OCI-LY7 (cell line): ENCODE measurements at regions not wholly inside any gene's neighbourhood (a gene's known extent, or its start where the extent isn't known, plus 50 kb on each side); places are given as distances from the start of the nearest gene placed in this dataset.

ENCODE experiments used
- BruUV-seq: library from RNA; stranded (reverse); fragments of 400-500 nt; replicated peaks from 2 replicates; lab custom pipeline; 2021; lab: Mats Ljungman, UMichigan
- CTCF ChIA-PET: fragments of 300-600 bp; sonication (Branson Sonifier 250); formaldehyde crosslinking; loops from one replicate; lab custom pipeline; 2022; ENCODE audit warnings: antibody characterized with exemption; ENCODE audit not compliant: unreplicated experiment; lab: Charles Lee
- POLR2A ChIA-PET: fragments of 300-600 bp; sonication (Branson Sonifier 250); formaldehyde crosslinking; loops from one replicate; lab custom pipeline; 2022; ENCODE audit warnings: antibody characterized with exemption; lab: Charles Lee
- DNase-seq: peaks from one replicate; pipeline ENCODE4 v3.0.0-alpha.2; 2015; ENCODE audit warnings: low spot score
- H2AFZ ChIP-seq: fragments of 200-600 bp; sonication (generic), shearing (Covaris generic); 2 replicates; pipeline ENCODE4 v1.6.1; 2014; ENCODE audit warnings: mild to moderate bottlenecking, antibody characterized with exemption, low read length, moderate library complexity
- H3K27ac ChIP-seq: fragments of 200-600 bp; sonication (generic); 2 replicates; pipeline ENCODE4 v1.5.1; 2014; ENCODE audit warnings: mixed run types, low read depth, mild to moderate bottlenecking, moderate library complexity, low read length, inconsistent platforms; ENCODE audit not compliant: poor library complexity, severe bottlenecking
- H3K36me3 ChIP-seq: fragments of 200-600 bp; sonication (generic); 2 replicates; pipeline ENCODE4 v1.6.1; 2014; ENCODE audit warnings: mild to moderate bottlenecking, antibody characterized with exemption, low read length, moderate library complexity, mixed read lengths; ENCODE audit not compliant: insufficient read depth
- H3K4me1 ChIP-seq: fragments of 200-600 bp; sonication (generic); 2 replicates; pipeline ENCODE4 v1.5.1; 2014; ENCODE audit warnings: mild to moderate bottlenecking, low read length; ENCODE audit not compliant: insufficient read depth, poor library complexity, severe bottlenecking
- H3K4me2 ChIP-seq: fragments of 200-600 bp; sonication (generic); 2 replicates; pipeline ENCODE4 v1.6.1; 2014; ENCODE audit warnings: mild to moderate bottlenecking, low read length
- H3K4me3 ChIP-seq: fragments of 200-600 bp; sonication (generic); 2 replicates; pipeline ENCODE4 v1.5.1; 2014; ENCODE audit warnings: mild to moderate bottlenecking, low read depth, low read length; ENCODE audit not compliant: poor library complexity, severe bottlenecking
- H3K79me2 ChIP-seq: fragments of 200-600 bp; sonication (generic); 2 replicates; pipeline ENCODE4 v1.6.1; 2016; ENCODE audit warnings: low read depth, mild to moderate bottlenecking, low read length, moderate library complexity, mixed read lengths; ENCODE audit not compliant: insufficient read depth
- H3K9me2 ChIP-seq: fragments of 200-600 bp; sonication (generic); 2 replicates; pipeline ENCODE4 v1.6.1; 2016; ENCODE audit warnings: mild to moderate bottlenecking, low read length, mixed read lengths; ENCODE audit not compliant: insufficient read depth
- H3K9me3 ChIP-seq: fragments of 200-600 bp; sonication (generic); 2 replicates; pipeline ENCODE4 v1.6.1; 2014; ENCODE audit warnings: mild to moderate bottlenecking, mixed run types, low read length, mixed read lengths
- H4K20me1 ChIP-seq: fragments of 200-600 bp; sonication (generic); 2 replicates; pipeline ENCODE4 v1.6.1; 2014; ENCODE audit warnings: mild to moderate bottlenecking, antibody characterized with exemption, low read length, moderate library complexity, mixed read lengths; ENCODE audit not compliant: insufficient read depth
- EZH2phosphoT487 ChIP-seq: fragments of 200-600 bp; sonication (generic); IDR thresholded peaks from 2 replicates; pipeline ENCODE4 v1.6.1; 2018; ENCODE audit warnings: low read depth, borderline replicate concordance, mild to moderate bottlenecking, mixed run types, antibody characterized with exemption, low read length, moderate library complexity, mixed read lengths
- intact Hi-C: fragments of 100-400 bp; cut with micrococcal nuclease; formaldehyde crosslinking; loops from one replicate; pipeline ENCODE4 v1.10.0; 2022; ENCODE audit not compliant: unreplicated experiment
- TF ChIP-seq, protein P1 (sequence below): fragments of 200-600 bp; sonication (generic); conservative IDR thresholded peaks from 2 replicates; pipeline ENCODE4 v1.5.1; 2014; ENCODE audit warnings: mild to moderate bottlenecking, antibody characterized with exemption, low read length, moderate library complexity, mixed read lengths

DNA sequence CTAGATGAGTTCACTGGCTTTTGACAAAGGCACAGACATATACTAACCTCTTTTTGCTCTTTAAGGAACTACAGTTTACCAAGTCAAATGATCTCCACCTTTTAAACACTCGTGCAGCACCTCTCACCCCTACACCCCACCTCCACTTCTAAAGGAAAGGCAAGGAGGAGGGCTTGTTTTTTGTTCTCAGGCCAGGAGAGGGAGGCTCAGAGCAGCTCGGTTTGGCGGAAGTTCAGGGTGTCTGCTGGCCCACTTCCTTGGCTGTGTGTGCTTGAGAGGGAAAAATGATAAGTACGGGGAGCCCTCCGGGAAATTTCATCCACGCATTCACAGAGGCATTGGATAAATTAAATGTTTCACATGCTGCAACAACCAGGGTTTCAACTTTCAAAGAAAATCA lies 667.9 kb downstream of the BCL11A start:
- ChIA-PET CTCF (no interaction called here), POLR2A (no interaction called here)
- no peak overlapping the region for H3K4me3 ChIP-seq
- peak overlapping the region; percentile 35; the same call in 1 of the 2 replicates for H2AFZ ChIP-seq
- no peaks in the 10 kb centered on the region for H3K79me2 ChIP-seq
- no peak overlapping the region for H3K27ac ChIP-seq
- intact Hi-C loops, result loop anchor here (10.0 kb wide), 1 partner anchor 429 kb away; no protein-coding TSS in a partner anchor
- no TSS peak for BruUV-seq
- TF ChIP-seq, protein P1, sequence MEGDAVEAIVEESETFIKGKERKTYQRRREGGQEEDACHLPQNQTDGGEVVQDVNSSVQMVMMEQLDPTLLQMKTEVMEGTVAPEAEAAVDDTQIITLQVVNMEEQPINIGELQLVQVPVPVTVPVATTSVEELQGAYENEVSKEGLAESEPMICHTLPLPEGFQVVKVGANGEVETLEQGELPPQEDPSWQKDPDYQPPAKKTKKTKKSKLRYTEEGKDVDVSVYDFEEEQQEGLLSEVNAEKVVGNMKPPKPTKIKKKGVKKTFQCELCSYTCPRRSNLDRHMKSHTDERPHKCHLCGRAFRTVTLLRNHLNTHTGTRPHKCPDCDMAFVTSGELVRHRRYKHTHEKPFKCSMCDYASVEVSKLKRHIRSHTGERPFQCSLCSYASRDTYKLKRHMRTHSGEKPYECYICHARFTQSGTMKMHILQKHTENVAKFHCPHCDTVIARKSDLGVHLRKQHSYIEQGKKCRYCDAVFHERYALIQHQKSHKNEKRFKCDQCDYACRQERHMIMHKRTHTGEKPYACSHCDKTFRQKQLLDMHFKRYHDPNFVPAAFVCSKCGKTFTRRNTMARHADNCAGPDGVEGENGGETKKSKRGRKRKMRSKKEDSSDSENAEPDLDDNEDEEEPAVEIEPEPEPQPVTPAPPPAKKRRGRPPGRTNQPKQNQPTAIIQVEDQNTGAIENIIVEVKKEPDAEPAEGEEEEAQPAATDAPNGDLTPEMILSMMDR, result peak; percentile 26; the same call in 1 of the 2 replicates
- no peak for TF ChIP-seq EZH2phosphoT487
- peak; percentile 31 for DNase-seq
- peaks cover 25% of the 10 kb centered on the region for H3K4me1 ChIP-seq
- H4K20me1 ChIP-seq, result no peaks in the 10 kb centered on the region
- no peaks in the 10 kb centered on the region for H3K9me2 ChIP-seq
- H3K9me3 ChIP-seq, result no peaks in the 10 kb centered on the region
- no peaks in the 10 kb centered on the region for H3K36me3 ChIP-seq
- no peak overlapping the region for H3K4me2 ChIP-seq

DNA sequence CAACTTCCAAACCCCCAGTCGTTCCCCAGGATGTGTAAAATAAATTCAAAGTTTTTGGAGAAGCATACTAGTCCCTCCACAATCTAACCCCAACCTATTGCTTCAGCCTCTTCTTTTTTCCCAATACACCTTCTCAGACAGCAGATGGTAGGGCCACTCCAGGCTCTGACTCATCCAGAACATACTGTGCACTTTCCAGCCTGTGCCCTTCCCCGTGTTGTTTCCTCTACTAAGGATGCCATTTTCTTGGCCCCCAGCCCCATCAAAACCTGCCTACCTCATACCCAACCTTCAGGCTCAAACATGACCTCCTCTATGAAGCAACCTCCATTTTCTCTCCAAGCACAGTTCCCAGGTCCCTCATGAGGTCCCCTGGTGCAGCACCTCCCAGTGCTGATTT lies 669.3 kb downstream of the BCL11A start:
- ChIA-PET POLR2A (no interaction called here), CTCF (no interaction called here)
- no peaks in the 10 kb centered on the region for H3K36me3 ChIP-seq

DNA sequence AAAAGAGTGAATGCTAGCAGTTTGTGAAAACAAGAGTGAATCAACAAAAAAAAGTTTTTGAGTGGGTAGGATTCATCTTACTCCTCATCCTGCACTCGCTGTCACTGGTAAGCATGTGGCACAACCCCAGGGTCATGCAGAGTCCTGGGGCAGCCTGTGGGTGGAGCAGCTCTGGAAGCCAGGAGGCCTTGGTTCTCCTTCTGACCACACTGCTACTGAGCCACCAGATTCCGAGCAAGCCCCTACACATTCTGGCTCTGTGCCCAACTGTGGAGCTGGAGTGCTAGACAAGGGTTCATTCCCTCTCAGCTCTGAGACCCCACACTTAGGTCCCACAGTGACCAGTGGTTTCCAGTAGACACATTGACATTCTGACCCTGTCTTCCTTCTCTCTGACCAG lies 670.6 kb downstream of the BCL11A start:
- peaks cover 16% of the 10 kb centered on the region for H3K4me1 ChIP-seq
- no peak overlapping the region for H3K4me2 ChIP-seq
- no peak overlapping the region for H3K27ac ChIP-seq
- ChIA-PET POLR2A (interaction anchor here (0.6 to 0.9 kb wide), 2 partner anchors 19 to 236 kb away, joined by 3 read pairs; no protein-coding TSS in a partner anchor), CTCF (no interaction called here)
- no peak overlapping the region for H2AFZ ChIP-seq
- no peaks in the 10 kb centered on the region for H3K79me2 ChIP-seq
- no TSS peak for BruUV-seq
- TF ChIP-seq, protein P1, result no peak
- TF ChIP-seq EZH2phosphoT487, result no peak
- H4K20me1 ChIP-seq, result no peaks in the 10 kb centered on the region
- no peak overlapping the region for H3K4me3 ChIP-seq
- H3K36me3 ChIP-seq, result no peaks in the 10 kb centered on the region
- H3K9me3 ChIP-seq, result no peaks in the 10 kb centered on the region
- no peak for DNase-seq
- H3K9me2 ChIP-seq, result no peaks in the 10 kb centered on the region
- intact Hi-C loops, result loop anchor here (10.0 kb wide), 1 partner anchor 432 kb away; no protein-coding TSS in a partner anchor

More for the DNA sequence above, 669.3 kb downstream of the BCL11A start:
- BruUV-seq, result no TSS peak
- Histone ChIP-seq H2AFZ (no peak overlapping the region), H3K4me2 (no peak overlapping the region), H4K20me1 (no peaks in the 10 kb centered on the region), H3K4me3 (no peak overlapping the region), H3K9me3 (no peaks in the 10 kb centered on the region), H3K4me1 (peaks cover 25% of the 10 kb centered on the region), H3K9me2 (no peaks in the 10 kb centered on the region), H3K79me2 (no peaks in the 10 kb centered on the region), H3K27ac (no peak overlapping the region)
- TF ChIP-seq EZH2phosphoT487, result no peak
- TF ChIP-seq, protein P1, result no peak
- intact Hi-C loops, result loop anchor here (10.0 kb wide), 1 partner anchor 431 kb away; no protein-coding TSS in a partner anchor
- DNase-seq, result no peak
